Trophoblast cell (in vitro differentiated cells and primary cell): ENCODE measurements at regions not wholly inside any gene's neighbourhood (a gene's known extent, or its start where the extent isn't known, plus 50 kb on each side); places are given as distances from the start of the nearest gene placed in this dataset.

ENCODE experiments used
- DNase-seq, 2 donors: peaks; one replicate each; pipeline ENCODE4 v3.0.0-alpha.2; 2016
- H2AFZ ChIP-seq: 2 replicates; pipeline ENCODE4 v1.6.1; 2013; ENCODE audit warnings: low read length, moderate library complexity, mild to moderate bottlenecking; ENCODE audit not compliant: insufficient read depth, poor library complexity
- H2AK5ac ChIP-seq: 2 replicates; pipeline ENCODE4 v1.6.1; 2013; ENCODE audit warnings: mild to moderate bottlenecking, low read length
- H2BK120ac ChIP-seq: 2 replicates; pipeline ENCODE4 v1.6.1; 2013; ENCODE audit warnings: low read length, mild to moderate bottlenecking, moderate library complexity; ENCODE audit not compliant: insufficient read depth, poor library complexity
- H2BK12ac ChIP-seq: 2 replicates; pipeline ENCODE4 v1.6.1; 2013; ENCODE audit warnings: mild to moderate bottlenecking, low read length, moderate library complexity
- H2BK5ac ChIP-seq: 2 replicates; pipeline ENCODE4 v1.6.1; 2013; ENCODE audit warnings: low read length, low read depth, moderate library complexity, mild to moderate bottlenecking; ENCODE audit not compliant: poor library complexity
- H3K14ac ChIP-seq: 2 replicates; pipeline ENCODE4 v1.6.1; 2013; ENCODE audit warnings: mild to moderate bottlenecking, low read length
- H3K18ac ChIP-seq: 2 replicates; pipeline ENCODE4 v1.6.1; 2013; ENCODE audit warnings: mild to moderate bottlenecking, low read length
- H3K23ac ChIP-seq: 2 replicates; pipeline ENCODE4 v1.6.1; 2013; ENCODE audit warnings: low read length
- H3K27ac ChIP-seq: 2 replicates; pipeline ENCODE4 v1.5.1; 2013; ENCODE audit warnings: low read depth, mild to moderate bottlenecking, inconsistent platforms, low read length, moderate library complexity
- H3K27me3 ChIP-seq: 2 replicates; pipeline ENCODE4 v1.6.1; 2013; ENCODE audit warnings: inconsistent platforms, mild to moderate bottlenecking, low read length, moderate library complexity; ENCODE audit not compliant: insufficient read depth
- H3K36me3 ChIP-seq, 2 experiments: 1 replicate in 1 of 2; 2 replicates in 1 of 2; pipeline ENCODE4 v1.6.1; 2013; ENCODE audit warnings: low read length in 2 of 2, mild to moderate bottlenecking in 2 of 2, moderate library complexity in 1 of 2; ENCODE audit not compliant: insufficient read depth in 2 of 2, control insufficient read depth in 1 of 2
- H3K4ac ChIP-seq: 2 replicates; pipeline ENCODE4 v1.6.1; 2013; ENCODE audit warnings: low read depth, mild to moderate bottlenecking, low read length, moderate library complexity
- H3K4me1 ChIP-seq, 2 experiments: 1 replicate in 1 of 2; 2 replicates in 1 of 2; pipeline ENCODE4 v1.6.1; 2013; ENCODE audit warnings: low read length in 2 of 2, mild to moderate bottlenecking in 2 of 2, moderate library complexity in 1 of 2; ENCODE audit not compliant: insufficient read depth in 2 of 2, control insufficient read depth in 1 of 2
- H3K4me2 ChIP-seq: 2 replicates; pipeline ENCODE4 v1.6.1; 2013; ENCODE audit warnings: inconsistent platforms, mild to moderate bottlenecking, low read length, moderate library complexity
- H3K4me3 ChIP-seq: 2 replicates; pipeline ENCODE4 v1.5.1; 2013; ENCODE audit warnings: mild to moderate bottlenecking, low read depth, low read length, inconsistent platforms
- H3K79me1 ChIP-seq: one replicate; pipeline ENCODE4 v1.6.1; 2013; ENCODE audit warnings: low read length
- H3K79me2 ChIP-seq: 2 replicates; pipeline ENCODE4 v1.6.1; 2013; ENCODE audit warnings: low read length, mild to moderate bottlenecking; ENCODE audit not compliant: control insufficient read depth, insufficient read depth, poor library complexity
- H3K9ac ChIP-seq: 2 replicates; pipeline ENCODE4 v1.6.1; 2013; ENCODE audit warnings: mild to moderate bottlenecking, low read length
- H3K9me3 ChIP-seq: 2 replicates; pipeline ENCODE4 v1.6.1; 2013; ENCODE audit warnings: low read depth, mild to moderate bottlenecking, control low read depth, inconsistent platforms, low read length; ENCODE audit not compliant: insufficient read depth
- H4K12ac ChIP-seq: 2 replicates; pipeline ENCODE4 v1.6.1; 2013; ENCODE audit warnings: low read depth, mild to moderate bottlenecking, low read length, moderate library complexity
- H4K8ac ChIP-seq: 2 replicates; pipeline ENCODE4 v1.6.1; 2013; ENCODE audit warnings: low read depth, mild to moderate bottlenecking, low read length, moderate library complexity
- H4K91ac ChIP-seq: one replicate; pipeline ENCODE4 v1.6.1; 2013; ENCODE audit warnings: low read depth, mild to moderate bottlenecking, low read length, moderate library complexity
- WGBS: extraction: QIAGEN DNeasy Blood & Tissue Kit; methylation state at CpG from one replicate; pipeline ENCODE4 v1.1.7; 2013; ENCODE audit warnings: missing lambda C conversion rate; ENCODE audit not compliant: insufficient read length, insufficient coverage; ENCODE audit errors: extremely low coverage; 5-methylcytosine and 5-hydroxymethylcytosine counted together

DNA sequence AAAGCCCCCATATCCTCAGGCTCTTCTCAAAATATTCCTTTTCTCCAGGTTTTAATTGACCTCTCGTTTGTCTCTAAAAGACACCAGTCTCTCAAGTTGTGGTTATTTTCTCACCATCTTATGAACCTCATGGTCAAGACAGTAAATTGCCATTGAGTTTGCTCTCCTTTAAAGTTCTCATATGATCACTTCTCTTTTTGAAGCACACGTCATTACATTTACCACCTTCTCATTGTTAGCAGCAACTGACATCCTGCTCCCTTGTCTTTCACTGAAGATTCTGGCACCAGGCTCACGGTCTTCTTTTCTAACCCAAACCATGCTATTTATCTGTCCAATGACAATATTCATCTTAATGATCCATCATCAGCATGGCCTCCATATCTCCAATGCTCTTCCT is 324.2 kb downstream of the TMA16 start:
- H3K27ac ChIP-seq, result no peak overlapping the region
- no peaks in the 10 kb centered on the region for H3K4me1 ChIP-seq
- H3K18ac ChIP-seq, result no peak overlapping the region
- no peak overlapping the region for H4K8ac ChIP-seq
- no peak for DNase-seq
- no peaks in the 10 kb centered on the region for H3K36me3 ChIP-seq
- no peak overlapping the region for H3K14ac ChIP-seq
- no peak overlapping the region for H2BK120ac ChIP-seq
- H3K79me2 ChIP-seq, result no peaks in the 10 kb centered on the region
- no peak overlapping the region for H2AK5ac ChIP-seq
- no peak overlapping the region for H2BK12ac ChIP-seq
- no peak overlapping the region for H3K9ac ChIP-seq
- no peak overlapping the region for H3K23ac ChIP-seq
- no peaks in the 10 kb centered on the region for H3K79me1 ChIP-seq
- no peak overlapping the region for H2AFZ ChIP-seq
- H3K4ac ChIP-seq, result no peak overlapping the region
- H3K27me3 ChIP-seq, result no peaks in the 10 kb centered on the region
- no peaks in the 10 kb centered on the region for H3K9me3 ChIP-seq
- H3K4me3 ChIP-seq, result no peak overlapping the region
- H3K4me2 ChIP-seq, result no peak overlapping the region
- H2BK5ac ChIP-seq, result no peak overlapping the region
- no CpG with 5 or more reads among the region's 3 CpGs for WGBS
- no peak overlapping the region for H4K12ac ChIP-seq
- H4K91ac ChIP-seq, result no peak overlapping the region

DNA sequence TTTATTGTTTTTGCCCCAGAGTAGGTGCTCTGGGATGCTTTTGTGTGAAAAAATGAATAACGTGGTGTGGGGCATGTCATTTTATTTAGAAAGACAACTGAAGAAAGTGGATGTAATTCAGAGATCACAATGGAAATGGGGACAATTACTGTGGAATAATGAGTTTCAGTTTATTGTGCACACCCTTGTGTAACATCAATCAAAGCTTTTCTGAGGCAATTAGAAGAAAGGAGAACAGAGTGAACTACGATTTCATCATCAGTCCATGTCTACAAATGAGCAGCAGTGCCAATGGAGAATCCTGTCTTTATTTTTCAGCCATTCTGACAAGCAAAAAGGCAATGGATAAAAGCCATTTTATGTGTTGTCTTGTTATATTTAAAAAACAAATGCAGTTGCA is 339.2 kb downstream of the TMA16 start:
- H3K79me2 ChIP-seq, result no peaks in the 10 kb centered on the region
- H2AFZ ChIP-seq, result no peak overlapping the region
- H3K14ac ChIP-seq, result no peak overlapping the region
- WGBS, result no CpG with 5 or more reads among the region's 2 CpGs
- no peak overlapping the region for H3K23ac ChIP-seq
- H3K9me3 ChIP-seq, result no peaks in the 10 kb centered on the region
- H2BK5ac ChIP-seq, result no peak overlapping the region
- no peaks in the 10 kb centered on the region for H3K4me1 ChIP-seq
- no peak overlapping the region for H3K4me3 ChIP-seq
- H4K12ac ChIP-seq, result no peak overlapping the region
- no peak overlapping the region for H2AK5ac ChIP-seq
- H3K4me2 ChIP-seq, result no peak overlapping the region
- H2BK120ac ChIP-seq, result no peak overlapping the region
- no peak for DNase-seq
- no peak overlapping the region for H2BK12ac ChIP-seq
- no peaks in the 10 kb centered on the region for H3K27me3 ChIP-seq
- H3K79me1 ChIP-seq, result no peaks in the 10 kb centered on the region
- no peak overlapping the region for H4K91ac ChIP-seq
- no peak overlapping the region for H3K9ac ChIP-seq
- no peak overlapping the region for H3K27ac ChIP-seq
- H4K8ac ChIP-seq, result no peak overlapping the region
- no peak overlapping the region for H3K4ac ChIP-seq
- no peak overlapping the region for H3K18ac ChIP-seq
- no peaks in the 10 kb centered on the region for H3K36me3 ChIP-seq

DNA sequence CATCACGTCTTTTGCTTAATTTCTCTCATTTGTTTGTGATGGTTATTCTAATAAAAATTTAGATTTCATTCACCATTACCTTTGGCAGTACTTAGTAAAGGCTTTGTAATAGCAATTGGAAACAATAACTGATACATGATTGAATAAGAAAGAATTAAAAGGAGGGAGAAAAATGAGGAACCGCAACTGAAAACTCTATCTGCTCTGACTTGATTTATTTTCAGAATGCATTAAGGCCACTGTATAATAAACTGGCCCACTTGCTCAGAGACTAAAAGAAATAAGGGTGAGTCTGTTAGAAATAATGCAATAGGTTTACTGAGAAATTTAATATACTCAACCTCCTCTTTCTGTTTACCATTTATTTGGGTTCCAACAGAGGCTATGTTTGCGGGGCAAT is 351.5 kb downstream of the TMA16 start:
- no peaks in the 10 kb centered on the region for H3K4me1 ChIP-seq
- no peaks in the 10 kb centered on the region for H3K27me3 ChIP-seq
- H3K27ac ChIP-seq, result no peak overlapping the region
- H3K9ac ChIP-seq, result no peak overlapping the region
- no peak overlapping the region for H3K23ac ChIP-seq
- no peak overlapping the region for H4K8ac ChIP-seq
- no peak for DNase-seq
- H4K91ac ChIP-seq, result no peak overlapping the region
- no peaks in the 10 kb centered on the region for H3K9me3 ChIP-seq
- no peak overlapping the region for H2AK5ac ChIP-seq
- H2BK5ac ChIP-seq, result no peak overlapping the region
- no peaks in the 10 kb centered on the region for H3K36me3 ChIP-seq
- H3K14ac ChIP-seq, result no peak overlapping the region
- no peak overlapping the region for H2BK12ac ChIP-seq
- H2AFZ ChIP-seq, result no peak overlapping the region
- no peak overlapping the region for H3K4me2 ChIP-seq
- H3K79me2 ChIP-seq, result no peaks in the 10 kb centered on the region
- H3K4me3 ChIP-seq, result no peak overlapping the region
- no peak overlapping the region for H4K12ac ChIP-seq
- H3K79me1 ChIP-seq, result no peaks in the 10 kb centered on the region
- no peak overlapping the region for H3K18ac ChIP-seq
- no peak overlapping the region for H2BK120ac ChIP-seq
- H3K4ac ChIP-seq, result no peak overlapping the region
- no CpG with 5 or more reads among the region's 3 CpGs for WGBS

DNA sequence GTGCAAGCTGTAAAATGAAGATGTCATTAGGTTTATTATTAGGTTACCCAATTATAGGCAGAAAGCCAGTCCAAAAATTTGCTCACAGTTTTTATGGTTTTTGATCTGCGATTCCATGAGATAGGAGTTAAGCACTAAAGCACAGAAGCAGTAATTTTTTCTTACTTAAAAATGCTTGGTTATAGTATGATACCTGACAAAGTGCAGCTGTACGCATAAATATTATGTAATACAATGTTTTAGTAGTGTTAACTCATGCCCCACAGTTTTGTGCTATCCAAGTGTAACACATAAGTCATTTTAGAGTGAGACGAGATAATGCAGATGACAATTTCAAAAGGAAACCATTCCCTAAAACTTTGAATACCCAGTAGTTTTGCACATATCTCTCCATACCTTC is 357.8 kb downstream of the TMA16 start:
- Histone ChIP-seq H3K79me2 (no peaks in the 10 kb centered on the region), H4K8ac (no peak overlapping the region), H3K27ac (no peak overlapping the region), H3K14ac (no peak overlapping the region), H3K79me1 (no peaks in the 10 kb centered on the region), H2AFZ (no peak overlapping the region), H3K23ac (no peak overlapping the region), H2BK120ac (no peak overlapping the region), H4K91ac (no peak overlapping the region), H3K18ac (no peak overlapping the region), H3K27me3 (no peaks in the 10 kb centered on the region), H3K36me3 (no peaks in the 10 kb centered on the region), H2BK12ac (no peak overlapping the region), H3K9ac (no peak overlapping the region), H3K4me3 (no peak overlapping the region), H3K9me3 (no peaks in the 10 kb centered on the region), H3K4me2 (no peak overlapping the region), H2AK5ac (no peak overlapping the region), H4K12ac (no peak overlapping the region), H3K4me1 (no peaks in the 10 kb centered on the region), H2BK5ac (no peak overlapping the region), H3K4ac (no peak overlapping the region)
- WGBS, result no CpG with 5 or more reads among the region's 3 CpGs
- DNase-seq, result no peak
